Mammary epithelial cell (primary cell): ENCODE measurements at regions not wholly inside any gene's neighbourhood (a gene's known extent, or its start where the extent isn't known, plus 50 kb on each side); places are given as distances from the start of the nearest gene placed in this dataset.

Experiments
- EZH2 ChIP-seq: IDR thresholded peaks from 2 replicates; pipeline ENCODE4 v1.6.1; 2012; ENCODE audit warnings: low read length, inconsistent platforms, borderline replicate concordance
- TF ChIP-seq, protein P1 (sequence below), 2 donors: IDR thresholded peaks in 1 of 2; conservative IDR thresholded peaks in 1 of 2; 2 replicates each; pipeline ENCODE4 v1.5.1; 2011 to 2012; ENCODE audit warnings: inconsistent platforms in 2 of 2, low read length in 2 of 2, mild to moderate bottlenecking in 2 of 2, control low read depth in 1 of 2, low read depth in 1 of 2; ENCODE audit not compliant: insufficient read depth in 1 of 2; ENCODE audit errors: extremely low read depth in 1 of 2

- TF ChIP-seq, protein P1, sequence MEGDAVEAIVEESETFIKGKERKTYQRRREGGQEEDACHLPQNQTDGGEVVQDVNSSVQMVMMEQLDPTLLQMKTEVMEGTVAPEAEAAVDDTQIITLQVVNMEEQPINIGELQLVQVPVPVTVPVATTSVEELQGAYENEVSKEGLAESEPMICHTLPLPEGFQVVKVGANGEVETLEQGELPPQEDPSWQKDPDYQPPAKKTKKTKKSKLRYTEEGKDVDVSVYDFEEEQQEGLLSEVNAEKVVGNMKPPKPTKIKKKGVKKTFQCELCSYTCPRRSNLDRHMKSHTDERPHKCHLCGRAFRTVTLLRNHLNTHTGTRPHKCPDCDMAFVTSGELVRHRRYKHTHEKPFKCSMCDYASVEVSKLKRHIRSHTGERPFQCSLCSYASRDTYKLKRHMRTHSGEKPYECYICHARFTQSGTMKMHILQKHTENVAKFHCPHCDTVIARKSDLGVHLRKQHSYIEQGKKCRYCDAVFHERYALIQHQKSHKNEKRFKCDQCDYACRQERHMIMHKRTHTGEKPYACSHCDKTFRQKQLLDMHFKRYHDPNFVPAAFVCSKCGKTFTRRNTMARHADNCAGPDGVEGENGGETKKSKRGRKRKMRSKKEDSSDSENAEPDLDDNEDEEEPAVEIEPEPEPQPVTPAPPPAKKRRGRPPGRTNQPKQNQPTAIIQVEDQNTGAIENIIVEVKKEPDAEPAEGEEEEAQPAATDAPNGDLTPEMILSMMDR (conservative IDR thresholded peaks at IDR 0.05 in 1 of 2, IDR thresholded peaks at IDR 0.05 in 1 of 2; ENCODE audit: extremely low read depth in 1 of 2, insufficient read depth in 1 of 2, low read depth in 1 of 2, low read length in 2 of 2) = no peak
- TF ChIP-seq EZH2 = no peak
Observed at GRCh38 chr5:38714703-38715355, 131.0 kb upstream of the OSMR start.
